ENCODE measurements at regions not wholly inside any gene's neighbourhood (a gene's known extent, or its start where the extent isn't known, plus 50 kb on each side); places are given as distances from the start of the nearest gene placed in this dataset.
"Not testable (repeated sequence)": the region's sequence is repeated elsewhere in the genome, so short reads cannot be mapped to it uniquely, and the experiment has no call there.

DNA sequence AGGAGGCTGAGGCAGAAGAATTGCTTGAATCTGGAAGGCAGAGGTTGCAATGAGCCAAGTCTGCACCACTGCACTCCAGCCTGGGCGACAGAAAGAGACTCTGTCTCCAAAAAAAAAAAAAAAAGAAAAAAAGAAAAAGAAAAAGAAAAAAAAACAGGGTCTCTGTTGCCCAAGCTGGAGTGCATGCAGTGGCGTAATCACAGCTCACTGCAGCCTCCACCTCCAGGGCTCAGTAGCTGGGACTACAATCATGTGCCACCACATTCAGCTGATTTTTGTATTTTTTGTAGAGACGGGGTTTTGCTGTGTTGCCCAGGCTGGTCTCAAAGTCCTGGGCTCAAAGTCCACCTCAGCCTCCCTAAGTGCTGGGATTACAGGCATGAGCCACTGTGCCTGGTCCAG lies 94.0 kb upstream of the SERTAD2 start (continued):
- TF ChIP-seq, protein P1, sequence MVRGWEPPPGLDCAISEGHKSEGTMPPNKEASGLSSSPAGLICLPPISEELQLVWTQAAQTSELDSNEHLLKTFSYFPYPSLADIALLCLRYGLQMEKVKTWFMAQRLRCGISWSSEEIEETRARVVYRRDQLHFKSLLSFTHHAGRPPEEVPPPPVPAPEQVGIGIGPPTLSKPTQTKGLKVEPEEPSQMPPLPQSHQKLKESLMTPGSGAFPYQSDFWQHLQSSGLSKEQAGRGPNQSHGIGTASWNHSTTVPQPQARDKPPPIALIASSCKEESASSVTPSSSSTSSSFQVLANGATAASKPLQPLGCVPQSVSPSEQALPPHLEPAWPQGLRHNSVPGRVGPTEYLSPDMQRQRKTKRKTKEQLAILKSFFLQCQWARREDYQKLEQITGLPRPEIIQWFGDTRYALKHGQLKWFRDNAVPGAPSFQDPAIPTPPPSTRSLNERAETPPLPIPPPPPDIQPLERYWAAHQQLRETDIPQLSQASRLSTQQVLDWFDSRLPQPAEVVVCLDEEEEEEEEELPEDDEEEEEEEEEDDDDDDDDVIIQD (CRISPR knock-in tag; IDR thresholded peaks at IDR 0.05; ENCODE audit: low read depth) = peak; percentile 30; the same call in 1 of the 2 replicates
- TF ChIP-seq NCOR1 (IDR thresholded peaks at IDR 0.05; ENCODE audit: borderline replicate concordance, low read length) (peak; percentile 84; the same call in 1 of the 2 replicates), HNF4A (CRISPR knock-in tag; IDR thresholded peaks at IDR 0.05) (peak; percentile 98), TFAP4 (IDR thresholded peaks at IDR 0.05; ENCODE audit: borderline replicate concordance, low read depth) (peak; percentile 89), GATAD1 (CRISPR knock-in tag; IDR thresholded peaks at IDR 0.05) (peak; percentile 49; the same call in 1 of the 2 replicates), RAD51 (IDR thresholded peaks at IDR 0.05; ENCODE audit: borderline replicate concordance) (peak; percentile 48; the same call in 1 of the 2 replicates), USF2 (IDR thresholded peaks at IDR 0.05; ENCODE audit: low read depth, low read length) (0 out of 2 replicates have a peak, but pooled peaks have one; percentile 43), KDM2A (CRISPR knock-in tag; IDR thresholded peaks at IDR 0.05; ENCODE audit: borderline replicate concordance, low read depth) (peak; percentile 47; the same call in 1 of the 2 replicates), ZNF331 (CRISPR knock-in tag; IDR thresholded peaks at IDR 0.05) (peak; percentile 75)
- TF ChIP-seq, protein P2, sequence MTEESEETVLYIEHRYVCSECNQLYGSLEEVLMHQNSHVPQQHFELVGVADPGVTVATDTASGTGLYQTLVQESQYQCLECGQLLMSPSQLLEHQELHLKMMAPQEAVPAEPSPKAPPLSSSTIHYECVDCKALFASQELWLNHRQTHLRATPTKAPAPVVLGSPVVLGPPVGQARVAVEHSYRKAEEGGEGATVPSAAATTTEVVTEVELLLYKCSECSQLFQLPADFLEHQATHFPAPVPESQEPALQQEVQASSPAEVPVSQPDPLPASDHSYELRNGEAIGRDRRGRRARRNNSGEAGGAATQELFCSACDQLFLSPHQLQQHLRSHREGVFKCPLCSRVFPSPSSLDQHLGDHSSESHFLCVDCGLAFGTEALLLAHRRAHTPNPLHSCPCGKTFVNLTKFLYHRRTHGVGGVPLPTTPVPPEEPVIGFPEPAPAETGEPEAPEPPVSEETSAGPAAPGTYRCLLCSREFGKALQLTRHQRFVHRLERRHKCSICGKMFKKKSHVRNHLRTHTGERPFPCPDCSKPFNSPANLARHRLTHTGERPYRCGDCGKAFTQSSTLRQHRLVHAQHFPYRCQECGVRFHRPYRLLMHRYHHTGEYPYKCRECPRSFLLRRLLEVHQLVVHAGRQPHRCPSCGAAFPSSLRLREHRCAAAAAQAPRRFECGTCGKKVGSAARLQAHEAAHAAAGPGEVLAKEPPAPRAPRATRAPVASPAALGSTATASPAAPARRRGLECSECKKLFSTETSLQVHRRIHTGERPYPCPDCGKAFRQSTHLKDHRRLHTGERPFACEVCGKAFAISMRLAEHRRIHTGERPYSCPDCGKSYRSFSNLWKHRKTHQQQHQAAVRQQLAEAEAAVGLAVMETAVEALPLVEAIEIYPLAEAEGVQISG (CRISPR knock-in tag; IDR thresholded peaks at IDR 0.05) = peak; percentile 59
- TF ChIP-seq USF2 (CRISPR knock-in tag; IDR thresholded peaks at IDR 0.05; ENCODE audit: borderline replicate concordance) = not testable (repeated sequence)
- TF ChIP-seq, protein P3, sequence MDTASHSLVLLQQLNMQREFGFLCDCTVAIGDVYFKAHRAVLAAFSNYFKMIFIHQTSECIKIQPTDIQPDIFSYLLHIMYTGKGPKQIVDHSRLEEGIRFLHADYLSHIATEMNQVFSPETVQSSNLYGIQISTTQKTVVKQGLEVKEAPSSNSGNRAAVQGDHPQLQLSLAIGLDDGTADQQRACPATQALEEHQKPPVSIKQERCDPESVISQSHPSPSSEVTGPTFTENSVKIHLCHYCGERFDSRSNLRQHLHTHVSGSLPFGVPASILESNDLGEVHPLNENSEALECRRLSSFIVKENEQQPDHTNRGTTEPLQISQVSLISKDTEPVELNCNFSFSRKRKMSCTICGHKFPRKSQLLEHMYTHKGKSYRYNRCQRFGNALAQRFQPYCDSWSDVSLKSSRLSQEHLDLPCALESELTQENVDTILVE (CRISPR knock-in tag; IDR thresholded peaks at IDR 0.05) = peak; percentile 45; the same call in 1 of the 2 replicates

All from HepG2 (cell line).